HL-60 (cell line): ENCODE measurements at regions not wholly inside any gene's neighbourhood (a gene's known extent, or its start where the extent isn't known, plus 50 kb on each side); places are given as distances from the start of the nearest gene placed in this dataset.
"Not testable (repeated sequence)": the region's sequence is repeated elsewhere in the genome, so short reads cannot be mapped to it uniquely, and the experiment has no call there.

Source experiments
- CTCF ChIP-seq: IDR thresholded peaks from one replicate; pipeline ENCODE4 v1.5.1; 2011; ENCODE audit warnings: low read length, control low read depth, inconsistent platforms; ENCODE audit not compliant: insufficient read depth
- POLR2AphosphoS5 ChIP-seq: IDR thresholded peaks from 2 replicates; pipeline ENCODE4 v1.6.1; 2012; ENCODE audit warnings: low read depth
- REST ChIP-seq: IDR thresholded peaks from 2 replicates; pipeline ENCODE4 v1.6.1; 2012; ENCODE audit warnings: low read depth; ENCODE audit not compliant: insufficient replicate concordance

- TF ChIP-seq CTCF, POLR2AphosphoS5, REST: not testable (repeated sequence)
These were observed 85.3 kb upstream of the RGPD2 start for GRCh38 chr2:87910848-87911247.
